WERI-Rb-1 (cell line): ENCODE measurements at regions not wholly inside any gene's neighbourhood (a gene's known extent, or its start where the extent isn't known, plus 50 kb on each side); places are given as distances from the start of the nearest gene placed in this dataset.

Experiments
- DNase-seq: peaks from one replicate; pipeline ENCODE4 v3.0.0-alpha.2; 2020
- H3K27ac ChIP-seq: fragments of 250-450 bp; sonication (Bioruptor Pico); 2 replicates; pipeline ENCODE4 v1.5.1; 2020; ENCODE audit warnings: mild to moderate bottlenecking, moderate library complexity
- H3K27me3 ChIP-seq: fragments of 250-450 bp; sonication (Bioruptor Pico); 2 replicates; pipeline ENCODE4 v1.5.1; 2021; ENCODE audit warnings: mild to moderate bottlenecking, low read depth, moderate library complexity; ENCODE audit not compliant: insufficient read depth, severe bottlenecking
- H3K36me3 ChIP-seq: fragments of 250-450 bp; sonication (Bioruptor Pico); 2 replicates; pipeline ENCODE4 v1.5.1; 2020; ENCODE audit warnings: mild to moderate bottlenecking, moderate library complexity
- H3K4me3 ChIP-seq: 2 replicates; pipeline ENCODE4 v1.5.1; 2011; ENCODE audit warnings: low read depth, mild to moderate bottlenecking, control low read depth, low read length
- H3K9me3 ChIP-seq: fragments of 250-450 bp; sonication (Bioruptor Pico); 2 replicates; pipeline ENCODE4 v1.5.1; 2021; ENCODE audit warnings: mild to moderate bottlenecking, moderate library complexity; ENCODE audit not compliant: severe bottlenecking
- TF ChIP-seq, protein P1 (sequence below): IDR thresholded peaks from 2 replicates; pipeline ENCODE4 v1.5.1; 2011; ENCODE audit warnings: low read depth, mild to moderate bottlenecking, control low read depth, inconsistent platforms, low read length

DNA sequence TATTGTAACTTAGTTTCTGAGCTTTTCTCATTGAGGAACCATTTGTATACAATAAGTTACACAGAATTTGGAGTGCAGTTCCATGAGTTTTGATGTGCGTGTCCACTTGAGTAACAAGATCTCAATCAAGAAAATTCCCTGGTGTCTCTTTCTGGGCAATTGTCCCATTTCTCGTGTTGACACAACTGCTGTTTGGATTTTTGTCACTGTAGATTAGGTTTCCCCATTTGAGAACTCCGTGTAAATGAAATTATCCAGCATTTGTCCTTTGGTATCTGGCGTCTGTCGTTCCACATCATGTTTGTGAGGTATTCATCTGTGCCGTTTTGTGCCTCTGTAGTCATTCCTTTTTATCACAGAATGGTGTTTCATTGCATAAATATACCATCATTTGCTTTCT, 547.0 kb downstream of the TBC1D22A start:
- no peak for DNase-seq
- no peak overlapping the region for H3K4me3 ChIP-seq
- TF ChIP-seq, protein P1, sequence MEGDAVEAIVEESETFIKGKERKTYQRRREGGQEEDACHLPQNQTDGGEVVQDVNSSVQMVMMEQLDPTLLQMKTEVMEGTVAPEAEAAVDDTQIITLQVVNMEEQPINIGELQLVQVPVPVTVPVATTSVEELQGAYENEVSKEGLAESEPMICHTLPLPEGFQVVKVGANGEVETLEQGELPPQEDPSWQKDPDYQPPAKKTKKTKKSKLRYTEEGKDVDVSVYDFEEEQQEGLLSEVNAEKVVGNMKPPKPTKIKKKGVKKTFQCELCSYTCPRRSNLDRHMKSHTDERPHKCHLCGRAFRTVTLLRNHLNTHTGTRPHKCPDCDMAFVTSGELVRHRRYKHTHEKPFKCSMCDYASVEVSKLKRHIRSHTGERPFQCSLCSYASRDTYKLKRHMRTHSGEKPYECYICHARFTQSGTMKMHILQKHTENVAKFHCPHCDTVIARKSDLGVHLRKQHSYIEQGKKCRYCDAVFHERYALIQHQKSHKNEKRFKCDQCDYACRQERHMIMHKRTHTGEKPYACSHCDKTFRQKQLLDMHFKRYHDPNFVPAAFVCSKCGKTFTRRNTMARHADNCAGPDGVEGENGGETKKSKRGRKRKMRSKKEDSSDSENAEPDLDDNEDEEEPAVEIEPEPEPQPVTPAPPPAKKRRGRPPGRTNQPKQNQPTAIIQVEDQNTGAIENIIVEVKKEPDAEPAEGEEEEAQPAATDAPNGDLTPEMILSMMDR, result no peak
- H3K9me3 ChIP-seq, result no peaks in the 10 kb centered on the region
- no peaks in the 10 kb centered on the region for H3K27me3 ChIP-seq
- H3K36me3 ChIP-seq, result no peaks in the 10 kb centered on the region
- no peak overlapping the region for H3K27ac ChIP-seq

DNA sequence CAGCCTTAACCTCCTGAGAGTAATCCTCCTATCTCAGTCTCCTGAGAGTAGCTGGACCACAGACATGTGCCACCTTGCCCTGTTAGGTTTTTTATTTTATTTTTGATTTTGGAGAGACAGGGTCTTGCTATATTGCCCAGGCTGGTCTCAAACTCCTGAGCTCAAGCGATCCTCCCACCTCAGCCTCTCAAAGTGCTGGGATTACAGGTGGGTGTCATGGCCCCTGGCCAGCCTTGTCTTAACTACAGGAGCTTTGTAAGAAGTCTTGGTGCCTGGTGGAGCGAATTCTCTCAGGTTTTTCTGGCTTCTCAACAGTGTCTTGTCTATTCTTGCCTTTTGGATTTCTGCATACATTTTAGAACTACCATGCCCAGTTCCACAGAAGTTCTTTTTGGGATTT, 546.4 kb downstream of the TBC1D22A start:
- H3K4me3 ChIP-seq, result no peak overlapping the region
- no peaks in the 10 kb centered on the region for H3K27me3 ChIP-seq
- TF ChIP-seq, protein P1, result no peak
- no peak for DNase-seq
- no peaks in the 10 kb centered on the region for H3K36me3 ChIP-seq
- H3K27ac ChIP-seq, result no peak overlapping the region
- no peaks in the 10 kb centered on the region for H3K9me3 ChIP-seq

DNA sequence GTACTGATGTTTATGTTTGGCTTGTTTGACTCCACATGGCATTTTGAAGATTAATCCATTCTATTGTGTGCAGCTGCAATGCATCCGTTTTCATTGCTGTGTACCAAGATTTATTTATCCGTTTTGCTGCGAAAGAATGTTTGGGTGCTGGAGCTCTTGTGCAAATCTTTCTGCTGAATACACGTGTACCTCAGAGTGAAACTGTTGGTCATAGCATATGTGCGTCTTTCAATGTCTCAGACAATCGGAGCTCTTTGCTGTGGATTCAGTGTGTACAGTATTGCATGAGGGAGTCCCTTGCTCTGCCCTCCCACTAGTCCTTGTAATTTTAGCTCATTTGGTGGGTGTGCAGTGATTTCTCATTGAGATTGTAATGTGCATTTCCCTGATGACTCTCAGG, 545.4 kb downstream of the TBC1D22A start:
- TF ChIP-seq, protein P1, result no peak
- H3K27me3 ChIP-seq, result no peaks in the 10 kb centered on the region
- no peak for DNase-seq
- H3K36me3 ChIP-seq, result no peaks in the 10 kb centered on the region
- no peak overlapping the region for H3K4me3 ChIP-seq
- no peaks in the 10 kb centered on the region for H3K9me3 ChIP-seq
- H3K27ac ChIP-seq, result no peak overlapping the region

DNA sequence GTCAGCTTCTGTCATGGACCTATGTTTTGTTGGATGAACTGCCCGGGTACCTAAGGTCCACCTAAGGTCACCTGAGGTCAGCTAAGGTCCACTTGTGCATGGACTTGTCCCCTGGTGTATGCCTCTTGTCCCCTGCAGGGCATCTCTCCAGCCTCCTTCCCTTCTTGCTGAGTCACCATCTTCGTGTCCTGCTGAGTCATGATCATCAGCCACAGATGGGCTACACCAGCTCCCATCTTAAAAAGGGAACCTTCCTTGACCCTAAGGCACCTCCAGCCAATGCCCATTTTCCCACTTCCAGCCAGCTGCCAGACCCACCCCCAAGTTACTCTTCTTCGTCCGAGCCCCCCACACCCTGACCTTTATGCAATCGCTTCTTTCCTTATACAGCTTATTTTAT, 544.9 kb downstream of the TBC1D22A start:
- Histone ChIP-seq H3K9me3 (no peaks in the 10 kb centered on the region), H3K27me3 (no peaks in the 10 kb centered on the region), H3K27ac (no peak overlapping the region), H3K4me3 (no peak overlapping the region), H3K36me3 (no peaks in the 10 kb centered on the region)
- TF ChIP-seq, protein P1, result no peak
- DNase-seq, result no peak

DNA sequence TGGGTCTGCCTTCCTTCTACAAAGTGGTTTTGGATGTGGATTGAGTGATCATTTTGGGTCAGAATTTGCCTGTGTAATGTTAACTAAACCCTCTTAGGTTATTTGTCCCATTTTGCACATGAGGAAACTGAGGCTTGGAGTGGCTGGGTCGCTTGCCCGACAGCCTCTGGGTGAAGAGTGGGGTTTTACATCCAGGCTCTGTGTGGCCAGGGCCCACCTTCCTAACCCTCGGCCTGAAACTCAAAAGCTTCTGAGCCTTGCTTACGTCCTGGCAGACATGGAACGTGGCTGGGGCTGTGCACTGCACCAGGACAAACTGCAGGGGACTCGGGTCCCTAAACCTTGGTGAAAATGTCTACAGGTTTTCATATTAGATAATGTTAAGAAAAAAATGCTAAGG, 542.4 kb downstream of the TBC1D22A start:
- DNase-seq, result no peak
- no peaks in the 10 kb centered on the region for H3K9me3 ChIP-seq

More for the DNA sequence above, 542.4 kb downstream of the TBC1D22A start:
- TF ChIP-seq, protein P1, result no peak
- no peak overlapping the region for H3K27ac ChIP-seq
- H3K36me3 ChIP-seq, result no peaks in the 10 kb centered on the region
- H3K4me3 ChIP-seq, result no peak overlapping the region
- no peaks in the 10 kb centered on the region for H3K27me3 ChIP-seq
